Fibroblast of pulmonary artery (primary cell): ENCODE measurements at regions not wholly inside any gene's neighbourhood (a gene's known extent, or its start where the extent isn't known, plus 50 kb on each side); places are given as distances from the start of the nearest gene placed in this dataset.
"Not testable (repeated sequence)": the region's sequence is repeated elsewhere in the genome, so short reads cannot be mapped to it uniquely, and the experiment has no call there.

Experiments used
- DNase-seq: peaks from one replicate; pipeline ENCODE4 v3.0.0-alpha.2; 2010; ENCODE audit warnings: low read depth
- H3K4me3 ChIP-seq: replicated peaks from 2 replicates; pipeline ENCODE4 v1.5.1; 2011; ENCODE audit warnings: low read depth, mild to moderate bottlenecking, control low read depth, low read length, moderate library complexity
- TF ChIP-seq, protein P1 (sequence below): IDR thresholded peaks from 2 replicates; pipeline ENCODE4 v1.5.1; 2011; ENCODE audit warnings: mild to moderate bottlenecking, control low read depth, low read length, inconsistent platforms; ENCODE audit errors: missing control alignments

DNA sequence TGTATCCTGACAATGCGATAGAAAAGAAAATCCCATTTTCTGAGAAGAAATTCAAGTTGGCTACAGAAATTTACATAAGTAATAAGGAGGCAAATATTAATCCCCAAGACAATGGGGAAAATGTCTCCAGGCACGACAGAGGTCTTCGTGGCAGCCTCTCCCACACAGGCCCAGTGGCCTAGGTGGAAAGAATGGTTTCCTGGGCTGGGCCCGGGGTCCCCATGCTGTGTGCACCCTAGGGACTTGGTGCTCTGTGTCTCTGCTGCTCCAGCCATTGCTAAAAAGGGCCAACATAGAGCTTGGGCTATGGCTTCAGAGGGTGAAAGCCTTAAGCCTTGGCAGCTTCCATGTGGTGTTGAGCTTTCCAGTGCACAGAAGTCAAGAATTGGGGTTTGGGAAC is 102.5 kb upstream of the LYPLAL1 start:
- TF ChIP-seq, protein P1, sequence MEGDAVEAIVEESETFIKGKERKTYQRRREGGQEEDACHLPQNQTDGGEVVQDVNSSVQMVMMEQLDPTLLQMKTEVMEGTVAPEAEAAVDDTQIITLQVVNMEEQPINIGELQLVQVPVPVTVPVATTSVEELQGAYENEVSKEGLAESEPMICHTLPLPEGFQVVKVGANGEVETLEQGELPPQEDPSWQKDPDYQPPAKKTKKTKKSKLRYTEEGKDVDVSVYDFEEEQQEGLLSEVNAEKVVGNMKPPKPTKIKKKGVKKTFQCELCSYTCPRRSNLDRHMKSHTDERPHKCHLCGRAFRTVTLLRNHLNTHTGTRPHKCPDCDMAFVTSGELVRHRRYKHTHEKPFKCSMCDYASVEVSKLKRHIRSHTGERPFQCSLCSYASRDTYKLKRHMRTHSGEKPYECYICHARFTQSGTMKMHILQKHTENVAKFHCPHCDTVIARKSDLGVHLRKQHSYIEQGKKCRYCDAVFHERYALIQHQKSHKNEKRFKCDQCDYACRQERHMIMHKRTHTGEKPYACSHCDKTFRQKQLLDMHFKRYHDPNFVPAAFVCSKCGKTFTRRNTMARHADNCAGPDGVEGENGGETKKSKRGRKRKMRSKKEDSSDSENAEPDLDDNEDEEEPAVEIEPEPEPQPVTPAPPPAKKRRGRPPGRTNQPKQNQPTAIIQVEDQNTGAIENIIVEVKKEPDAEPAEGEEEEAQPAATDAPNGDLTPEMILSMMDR = no peak
- DNase-seq = no peak
- no peak overlapping the region for H3K4me3 ChIP-seq

DNA sequence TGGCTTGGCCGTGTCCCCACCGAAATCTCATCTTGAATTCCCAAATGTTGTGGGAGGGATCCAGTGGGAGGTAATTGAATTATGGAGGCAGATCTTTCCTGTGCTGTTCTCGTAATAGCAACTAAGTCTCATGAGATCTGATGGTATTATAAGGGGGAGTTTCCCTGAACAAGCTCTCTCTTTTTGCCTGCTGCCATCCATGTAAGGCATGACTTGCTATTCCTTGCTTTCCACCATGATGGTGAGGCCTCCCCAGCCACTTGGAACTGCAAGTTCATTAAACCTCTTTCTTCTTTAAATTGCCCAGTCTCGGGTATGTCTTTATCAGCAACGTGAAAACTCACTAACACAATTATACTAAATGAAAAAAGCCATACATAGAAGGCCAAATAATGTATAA is 101.3 kb upstream of the LYPLAL1 start:
- TF ChIP-seq, protein P1 = no peak
- H3K4me3 ChIP-seq = no peak overlapping the region
- DNase-seq = no peak

- no peak for DNase-seq
- TF ChIP-seq, protein P1 = no peak
- no peak overlapping the region for H3K4me3 ChIP-seq
Observed at GRCh38 chr1:219074084-219074728, 99.5 kb upstream of the LYPLAL1 start.

DNA sequence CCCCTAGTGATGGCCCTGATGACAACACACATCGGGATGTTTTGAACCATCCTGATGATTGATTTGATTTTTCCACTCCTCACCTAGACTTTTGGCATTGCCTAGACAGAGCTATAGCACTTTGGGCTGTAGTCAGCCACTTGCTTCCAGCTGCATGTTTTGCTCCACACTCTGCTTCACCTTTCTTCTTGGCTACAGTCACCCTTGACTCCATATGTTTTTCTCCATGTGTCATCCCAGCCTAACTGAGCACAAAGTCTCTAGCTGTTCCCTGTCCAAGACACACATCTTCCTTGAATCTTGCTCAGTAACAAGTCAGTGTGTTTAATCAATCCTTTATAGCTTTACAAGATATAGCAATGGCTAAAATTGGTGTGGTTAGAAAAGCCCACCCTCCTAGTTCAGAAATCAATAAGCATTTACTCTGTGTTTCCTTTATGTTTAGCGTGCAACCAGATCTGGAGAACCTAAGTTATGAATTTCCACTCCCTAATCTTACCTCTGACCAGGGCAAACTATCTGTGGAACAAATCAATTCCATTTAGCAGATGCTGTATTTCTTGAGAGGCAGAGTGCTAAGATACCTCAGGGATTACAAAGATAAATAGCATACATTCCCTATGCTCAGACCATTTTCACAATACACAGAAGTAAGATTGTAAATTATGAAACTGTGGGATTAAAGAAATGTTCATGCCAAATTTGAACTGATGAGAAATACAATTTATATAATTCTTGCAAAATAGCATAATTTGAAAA is 98.4 kb upstream of the LYPLAL1 start:
- H3K4me3 ChIP-seq = no peak overlapping the region
- DNase-seq = no peak
- TF ChIP-seq, protein P1 = no peak

DNA sequence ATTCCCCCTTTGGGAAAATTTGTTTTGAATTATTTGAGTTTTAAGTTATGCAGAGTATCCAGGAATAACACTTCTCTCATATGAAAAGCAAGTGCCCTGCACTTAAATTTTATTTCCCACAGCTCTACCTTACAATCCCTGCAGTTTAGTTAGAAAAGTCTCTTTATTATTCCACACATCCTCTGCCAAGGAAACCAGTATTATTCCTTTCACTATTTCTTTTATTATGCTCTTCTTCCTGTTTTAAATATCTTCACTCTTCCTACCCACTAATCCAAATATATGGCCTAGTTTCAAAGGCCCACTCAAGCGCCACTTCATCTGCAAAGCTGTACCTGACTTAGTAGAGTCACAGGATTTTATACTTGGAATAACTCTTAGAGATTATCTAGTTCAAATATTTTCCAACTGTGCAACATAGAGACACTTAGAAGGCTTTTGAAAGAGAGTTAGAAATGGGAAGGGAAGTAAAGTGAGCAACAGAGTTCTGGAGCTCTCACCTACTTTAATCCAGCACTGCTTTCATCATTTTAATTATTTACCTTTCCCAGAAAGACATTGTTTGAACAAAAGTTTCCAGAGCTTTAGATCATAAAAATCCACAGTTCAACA is 97.2 kb upstream of the LYPLAL1 start:
- TF ChIP-seq, protein P1 = no peak
- H3K4me3 ChIP-seq = no peak overlapping the region
- DNase-seq = no peak

DNA sequence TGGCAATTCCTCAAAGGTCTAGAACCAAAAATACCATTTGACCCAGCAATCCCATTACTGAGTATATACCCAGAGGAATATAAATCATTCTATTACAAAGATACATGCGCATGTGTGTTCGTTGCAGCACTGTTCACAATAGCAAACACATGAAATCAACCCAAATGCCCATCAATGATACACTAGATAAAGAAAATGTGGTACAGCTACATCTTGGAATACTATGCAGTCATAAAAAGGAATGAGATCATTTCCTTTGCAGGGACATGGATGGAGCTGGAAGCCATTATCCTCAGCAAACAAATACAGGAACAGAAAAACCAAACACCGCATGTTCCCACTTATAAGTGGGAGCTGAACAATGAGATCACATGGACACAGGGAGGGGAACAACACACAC is 95.9 kb upstream of the LYPLAL1 start:
- not testable (repeated sequence) for DNase-seq, H3K4me3 ChIP-seq
